EH (cell line): ENCODE measurements at regions not wholly inside any gene's neighbourhood (a gene's known extent, or its start where the extent isn't known, plus 50 kb on each side); places are given as distances from the start of the nearest gene placed in this dataset.
"Not testable (repeated sequence)": the region's sequence is repeated elsewhere in the genome, so short reads cannot be mapped to it uniquely, and the experiment has no call there.

Source experiments
- DNase-seq: peaks from one replicate; pipeline ENCODE4 v3.0.0-alpha.2; 2015; ENCODE audit warnings: low read depth

DNA sequence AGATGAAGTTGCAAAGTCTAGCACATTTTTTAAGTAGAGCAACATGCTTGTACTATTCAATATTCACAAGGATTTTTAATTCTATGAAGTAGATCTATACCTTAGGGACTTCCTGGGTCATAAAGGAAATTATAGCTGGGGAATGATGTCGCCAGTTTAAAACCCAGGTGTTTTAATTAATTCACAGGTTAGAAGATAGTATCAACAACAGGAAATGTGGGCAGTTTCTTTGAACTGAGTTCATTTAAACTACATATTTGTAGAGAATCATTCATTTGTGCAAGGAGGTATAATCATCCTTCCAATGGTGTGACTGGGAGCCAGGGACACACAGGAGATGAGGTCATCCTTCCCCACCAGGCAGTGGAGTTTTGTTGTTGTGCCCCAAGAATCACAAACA lies 181.3 kb upstream of the KLF3 start:
- DNase-seq: no peak

DNA sequence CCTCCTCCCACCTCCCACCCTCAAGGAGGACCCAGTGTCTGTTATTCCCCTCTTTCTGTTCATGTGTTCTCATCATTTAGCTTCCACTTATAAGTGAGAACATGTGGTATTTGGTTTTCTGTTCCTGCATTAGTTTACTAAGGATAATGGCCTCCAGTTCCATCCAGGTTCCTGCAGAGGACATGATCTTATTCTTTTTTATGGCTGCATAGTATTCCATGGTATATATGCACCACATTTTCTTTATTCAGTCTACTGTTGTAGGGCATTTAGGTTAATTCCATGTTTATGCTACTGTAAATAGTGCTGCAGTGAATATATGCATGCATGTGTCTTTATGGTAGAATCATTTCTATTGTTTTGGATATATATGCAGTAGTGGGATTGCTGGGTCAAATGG lies 180.4 kb upstream of the KLF3 start:
- not testable (repeated sequence) for DNase-seq

GRCh38 chr4:38489011-38489861 lies 174.8 kb upstream of the KLF3 start:
- DNase-seq: peak; percentile 22

- DNase-seq: peak; percentile 15
These were observed 173.9 kb upstream of the KLF3 start for GRCh38 chr4:38489924-38490639.

GRCh38 chr4:38490753-38491446 lies 173.1 kb upstream of the KLF3 start:
- DNase-seq: no peak

DNA sequence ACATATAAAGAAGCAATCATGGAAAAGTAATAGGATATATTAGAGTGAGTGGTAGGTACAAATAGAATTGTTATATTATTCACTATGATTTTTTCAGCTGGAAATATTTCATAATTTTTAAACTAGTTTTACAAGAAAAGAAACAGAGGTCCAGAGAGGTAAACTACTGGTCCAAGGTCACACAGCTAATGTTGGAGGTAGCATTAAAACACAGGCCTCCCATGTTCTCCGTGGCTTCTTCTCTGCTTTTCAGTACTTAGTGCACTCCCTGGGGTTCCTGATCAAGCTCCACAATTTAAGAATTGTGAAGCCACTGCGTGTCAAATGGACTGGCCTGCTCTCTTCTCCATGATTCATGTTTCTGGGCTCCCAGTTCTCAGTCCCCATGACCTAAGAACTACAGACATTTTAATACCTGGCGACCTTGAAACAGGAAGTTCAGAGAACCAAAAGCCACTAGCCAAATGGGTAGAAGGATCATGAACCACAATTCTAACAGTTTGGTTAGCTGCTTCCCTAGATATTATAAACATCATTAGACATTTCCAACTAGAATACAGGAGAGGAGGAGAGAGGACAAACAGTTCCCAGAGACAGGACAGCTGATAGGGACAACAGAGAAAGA lies 172.0 kb upstream of the KLF3 start:
- DNase-seq: no peak

GRCh38 chr4:38493066-38493465 lies 170.9 kb upstream of the KLF3 start:
- no peak for DNase-seq

- no peak for DNase-seq
These were observed 168.6 kb upstream of the KLF3 start for GRCh38 chr4:38495446-38495845.

GRCh38 chr4:38497121-38497520 lies 166.9 kb upstream of the KLF3 start:
- no peak for DNase-seq

GRCh38 chr4:38499101-38499500 lies 164.9 kb upstream of the KLF3 start:
- peak; percentile 53 for DNase-seq

DNA sequence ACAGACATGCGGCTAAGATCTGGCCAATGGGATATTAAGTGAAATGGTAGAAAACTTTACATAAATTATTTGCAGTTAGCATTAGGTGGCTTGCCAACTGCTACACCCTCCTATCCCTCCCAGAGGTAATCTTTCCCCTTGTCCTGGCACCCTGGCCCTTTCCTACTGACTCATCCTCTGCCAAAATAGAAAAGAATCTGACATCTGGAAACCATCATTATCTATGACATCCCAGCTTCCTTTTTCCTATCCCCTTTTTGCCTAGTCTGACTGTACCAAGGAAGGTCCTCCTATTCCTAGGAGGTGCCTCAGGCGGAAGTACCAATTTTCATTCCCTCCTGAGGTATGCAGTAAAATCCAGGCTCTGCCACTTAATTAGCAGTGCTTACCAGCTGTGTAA lies 163.6 kb upstream of the KLF3 start:
- DNase-seq: peak; percentile 36

GRCh38 chr4:38501698-38502097 lies 162.3 kb upstream of the KLF3 start:
- no peak for DNase-seq

DNA sequence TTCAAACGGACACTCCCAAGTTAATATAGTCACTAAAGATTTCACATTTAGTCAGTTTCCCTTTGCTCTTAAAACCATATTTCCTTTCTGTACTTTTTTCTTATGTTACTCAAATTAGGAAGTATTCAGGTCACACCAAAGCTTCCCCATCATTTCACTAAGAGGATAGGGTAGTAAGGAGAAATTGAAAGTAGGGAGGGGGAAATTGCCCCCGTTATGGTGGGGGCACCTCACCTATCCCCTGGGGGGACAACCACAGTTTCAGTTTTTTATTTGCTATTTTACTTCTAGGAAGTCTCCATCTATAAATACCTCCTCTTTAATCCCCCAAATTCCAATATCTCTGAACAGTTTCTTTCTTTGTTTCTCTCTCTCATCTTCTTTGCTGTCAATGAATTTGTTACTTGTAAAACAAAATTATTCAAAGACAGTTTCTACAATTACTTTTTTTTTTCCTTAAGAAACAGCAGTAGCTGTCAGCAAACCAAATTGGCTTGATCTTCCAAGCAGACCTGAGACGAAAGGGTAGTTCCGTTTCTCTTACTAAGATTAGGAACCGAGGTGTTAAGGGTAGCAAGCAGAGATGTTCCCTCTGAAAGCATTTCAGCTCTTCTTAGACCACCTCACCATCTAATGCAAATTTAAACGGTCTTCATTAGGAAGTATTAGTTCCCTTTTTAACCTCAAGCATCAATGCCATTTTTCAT lies 160.2 kb upstream of the KLF3 start:
- no peak for DNase-seq

DNA sequence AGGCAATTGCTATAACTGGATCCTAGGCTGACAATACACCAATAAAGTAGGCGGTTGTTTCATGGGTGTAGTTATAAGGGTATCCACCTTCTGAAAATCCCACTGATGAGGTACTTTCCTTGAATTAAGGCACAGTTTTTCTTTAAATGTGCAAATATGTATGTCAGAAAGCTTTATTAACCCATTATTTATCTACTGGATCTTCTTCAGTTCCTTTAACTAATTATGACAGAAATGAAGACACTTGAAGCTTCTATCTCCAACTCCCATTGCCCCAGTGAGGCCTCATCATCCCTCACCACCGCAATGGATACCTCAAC lies 159.6 kb upstream of the KLF3 start:
- DNase-seq: no peak

GRCh38 chr4:38509551-38509950 lies 154.4 kb upstream of the KLF3 start:
- no peak for DNase-seq

DNA sequence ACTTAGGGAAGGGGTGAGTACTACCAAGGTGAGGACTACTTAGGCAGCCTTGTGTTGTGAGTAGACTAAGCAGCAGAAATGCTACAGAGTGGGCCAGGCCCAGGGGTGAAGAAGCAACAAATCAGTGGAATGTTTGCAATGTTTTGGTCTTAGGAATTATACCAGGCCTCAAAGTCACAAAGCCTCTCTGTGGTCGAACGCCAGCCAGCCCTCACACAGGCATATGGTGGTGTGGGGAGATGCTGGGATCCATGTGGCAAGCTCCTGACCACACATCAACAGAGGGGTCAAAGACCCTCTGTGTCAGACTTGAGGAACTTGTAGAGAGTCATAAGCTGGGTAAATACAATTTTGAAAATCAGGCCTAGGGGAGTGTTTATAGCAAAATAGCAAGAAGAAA lies 153.8 kb upstream of the KLF3 start:
- no peak for DNase-seq

GRCh38 chr4:38511702-38512101 lies 152.3 kb upstream of the KLF3 start:
- DNase-seq: no peak

GRCh38 chr4:38512840-38513239 lies 151.2 kb upstream of the KLF3 start:
- no peak for DNase-seq

DNA sequence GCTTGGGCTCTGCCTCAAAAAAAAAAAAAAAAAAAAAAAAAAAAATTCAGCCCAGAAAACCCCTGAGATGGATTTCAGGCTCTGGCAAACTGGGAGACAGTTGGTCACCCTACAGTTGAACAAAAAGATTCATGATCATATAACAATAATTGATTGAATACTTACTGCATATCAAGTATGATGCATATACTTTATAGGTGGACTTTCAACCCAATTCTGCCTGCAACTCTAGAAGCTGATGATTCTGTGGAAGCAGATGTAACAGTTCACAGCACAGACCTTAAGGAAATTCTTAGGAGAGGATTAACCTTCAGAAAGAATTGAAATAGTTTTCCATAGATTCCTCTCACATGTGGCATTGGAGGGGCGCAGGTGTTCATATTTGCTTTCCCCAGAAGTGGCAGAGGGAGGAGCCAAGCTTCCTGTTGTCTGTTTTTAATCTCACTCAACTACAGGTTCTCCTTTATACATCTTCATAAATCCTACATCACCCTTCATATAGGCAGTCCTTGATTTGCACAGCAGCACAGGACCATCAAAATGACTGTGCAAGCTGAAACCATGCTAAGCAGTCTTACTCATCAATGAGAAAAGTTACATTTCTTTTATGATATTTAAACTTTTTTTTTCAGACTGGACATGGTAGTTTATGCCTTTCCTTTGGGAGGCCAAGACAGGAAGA lies 149.4 kb upstream of the KLF3 start:
- DNase-seq: no peak

- DNase-seq: no peak
These were observed 147.8 kb upstream of the KLF3 start for GRCh38 chr4:38516190-38516589.

DNA sequence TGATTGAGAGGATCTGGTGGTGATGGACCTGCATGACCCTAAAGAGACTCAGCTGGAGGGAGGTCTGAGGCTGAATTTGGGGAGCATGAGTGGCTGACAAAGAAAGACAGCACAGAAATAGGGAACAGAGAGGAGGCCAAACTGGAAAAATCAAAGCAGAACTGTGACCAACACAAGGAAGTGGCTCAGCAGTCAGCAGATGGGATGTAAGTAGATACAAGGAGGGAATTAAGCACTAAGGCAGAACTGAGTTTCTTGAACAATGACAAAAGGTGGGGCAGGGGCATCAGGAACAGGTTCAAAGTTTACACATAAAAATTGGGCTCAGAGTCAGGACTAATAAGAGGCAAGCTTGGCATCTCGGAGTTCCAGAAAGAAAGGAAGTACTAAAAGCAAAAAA lies 144.3 kb upstream of the KLF3 start:
- no peak for DNase-seq
